Activated CD4-positive, alpha-beta memory T cell treated with anti-CD3 and anti-CD28 coated beads, Interleukin-2, amount 10 ng/mL, durations not matched to agents 7 days and 5 days (primary cell): ENCODE measurements at regions not wholly inside any gene's neighbourhood (a gene's known extent, or its start where the extent isn't known, plus 50 kb on each side); places are given as distances from the start of the nearest gene placed in this dataset.

ENCODE experiments used
- CTCF ChIA-PET: fragments of 350-600 bp; sonication (Branson Sonifier 250); formaldehyde crosslinking; loops from one replicate; lab custom pipeline; 2021; ENCODE audit warnings: antibody characterized with exemption, inconsistent platforms; lab: Charles Lee
- POLR2A ChIA-PET: fragments of 350-600 bp; sonication (Branson Sonifier 250); formaldehyde crosslinking; loops from one replicate; lab custom pipeline; 2021; ENCODE audit warnings: antibody characterized with exemption; lab: Charles Lee
- DNase-seq: peaks from one replicate; pipeline ENCODE4 v3.0.0-alpha.2; 2020
- H3K27ac Mint-ChIP-seq: one replicate; pipeline ENCODE4 v1.8.0; 2021; ENCODE audit warnings: mild to moderate bottlenecking, mixed read lengths
- H3K27me3 Mint-ChIP-seq: one replicate; pipeline ENCODE4 v1.8.0; 2021; ENCODE audit warnings: mixed read lengths
- H3K36me3 Mint-ChIP-seq: one replicate; pipeline ENCODE4 v1.8.0; 2021; ENCODE audit warnings: low read depth, mixed read lengths
- H3K4me1 Mint-ChIP-seq: one replicate; pipeline ENCODE4 v1.8.0; 2021; ENCODE audit warnings: mixed read lengths
- H3K4me3 Mint-ChIP-seq: one replicate; pipeline ENCODE4 v1.8.0; 2021; ENCODE audit warnings: mild to moderate bottlenecking, mixed read lengths
- H3K9me3 Mint-ChIP-seq: one replicate; pipeline ENCODE4 v1.8.0; 2021; ENCODE audit warnings: mixed read lengths

- no peak for DNase-seq
- Mint-ChIP-seq H3K27me3 (no peaks in the 10 kb centered on the region), H3K27ac (no peak overlapping the region), H3K36me3 (no peaks in the 10 kb centered on the region), H3K9me3 (no peaks in the 10 kb centered on the region), H3K4me1 (no peaks in the 10 kb centered on the region), H3K4me3 (no peak overlapping the region)
- ChIA-PET POLR2A (no interaction called here), CTCF (no interaction called here)
These were observed 221.8 kb upstream of the FAM83B start for GRCh38 chr6:54624779-54625178.

DNA sequence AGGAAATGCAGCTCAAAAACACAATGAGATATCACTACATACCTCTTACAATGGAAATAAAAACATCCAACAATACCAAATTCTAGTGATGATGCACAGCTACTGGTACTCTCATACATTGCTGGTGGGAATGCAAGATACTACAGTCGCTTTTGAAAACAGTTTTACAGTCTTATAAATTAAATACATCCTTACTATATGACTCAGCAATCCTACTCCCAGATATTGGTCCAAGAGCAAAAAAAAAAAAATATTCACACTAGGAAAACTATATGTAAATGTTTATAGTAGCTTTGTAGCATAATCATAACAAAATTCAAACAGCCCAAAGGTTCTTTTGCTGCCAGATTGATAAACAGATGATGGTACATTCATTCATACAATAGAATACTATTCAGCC is 217.4 kb upstream of the FAM83B start:
- H3K27ac Mint-ChIP-seq = no peak overlapping the region
- no peaks in the 10 kb centered on the region for H3K27me3 Mint-ChIP-seq

GRCh38 chr6:54632984-54633565 is 213.5 kb upstream of the FAM83B start:
- no peak for DNase-seq
- H3K4me1 Mint-ChIP-seq = no peaks in the 10 kb centered on the region
- no peaks in the 10 kb centered on the region for H3K9me3 Mint-ChIP-seq
- no peak overlapping the region for H3K27ac Mint-ChIP-seq
- H3K4me3 Mint-ChIP-seq = no peak overlapping the region
- CTCF ChIA-PET = no interaction called here
- no peaks in the 10 kb centered on the region for H3K36me3 Mint-ChIP-seq
- no peaks in the 10 kb centered on the region for H3K27me3 Mint-ChIP-seq
- POLR2A ChIA-PET = no interaction called here

More for the DNA sequence above, 217.4 kb upstream of the FAM83B start:
- no peaks in the 10 kb centered on the region for H3K4me1 Mint-ChIP-seq
- H3K4me3 Mint-ChIP-seq = no peak overlapping the region
- no peak for DNase-seq
- no peaks in the 10 kb centered on the region for H3K9me3 Mint-ChIP-seq
- H3K36me3 Mint-ChIP-seq = no peaks in the 10 kb centered on the region
- POLR2A ChIA-PET = no interaction called here
- CTCF ChIA-PET = no interaction called here

DNA sequence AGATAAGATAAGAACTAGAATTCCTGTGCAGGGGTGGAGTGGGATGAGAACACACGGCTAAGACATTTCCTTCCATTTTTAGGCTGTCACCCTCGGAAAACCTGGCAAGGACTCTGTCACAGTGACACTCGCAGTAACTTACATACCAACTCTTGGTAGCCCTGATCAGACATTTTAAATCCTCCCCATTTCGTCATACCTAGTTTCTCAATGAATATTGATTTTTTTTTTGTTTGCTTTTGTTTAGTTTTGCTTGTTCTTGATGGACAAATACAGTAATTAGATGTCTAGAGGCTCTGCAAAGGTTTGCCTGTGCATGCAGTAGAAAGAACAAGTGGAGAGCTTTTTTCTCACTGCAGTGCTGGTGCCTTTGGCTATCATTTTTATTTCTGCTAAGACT is 213.0 kb upstream of the FAM83B start:
- no peak for DNase-seq
- no peaks in the 10 kb centered on the region for H3K36me3 Mint-ChIP-seq
- POLR2A ChIA-PET = no interaction called here
- H3K27me3 Mint-ChIP-seq = no peaks in the 10 kb centered on the region
- no peaks in the 10 kb centered on the region for H3K4me1 Mint-ChIP-seq
- CTCF ChIA-PET = no interaction called here
- H3K27ac Mint-ChIP-seq = no peak overlapping the region
- H3K4me3 Mint-ChIP-seq = no peak overlapping the region
- no peaks in the 10 kb centered on the region for H3K9me3 Mint-ChIP-seq

DNA sequence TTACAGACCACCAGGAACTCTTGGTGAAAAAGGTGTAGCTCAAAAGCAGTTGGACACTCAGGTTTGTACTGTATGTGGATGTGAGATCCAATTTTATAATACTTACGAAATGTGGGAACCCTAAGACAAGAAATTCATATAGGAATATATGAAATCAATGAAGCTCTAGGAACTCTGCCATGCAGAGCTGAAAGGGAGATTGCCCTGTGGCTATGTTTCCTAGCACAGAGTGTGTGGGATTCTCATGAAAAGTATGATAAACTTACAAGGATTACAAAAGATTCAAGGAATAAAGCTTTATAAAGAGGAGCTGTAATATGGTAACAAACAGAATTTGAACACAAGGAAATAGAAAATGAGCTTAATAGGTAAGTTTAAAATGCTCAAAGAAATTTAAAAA is 205.7 kb upstream of the FAM83B start:
- Mint-ChIP-seq H3K27ac (no peak overlapping the region), H3K27me3 (no peaks in the 10 kb centered on the region), H3K4me3 (no peak overlapping the region), H3K9me3 (no peaks in the 10 kb centered on the region), H3K4me1 (no peaks in the 10 kb centered on the region), H3K36me3 (no peaks in the 10 kb centered on the region)
- CTCF ChIA-PET = no interaction called here
- no peak for DNase-seq
- POLR2A ChIA-PET = no interaction called here

DNA sequence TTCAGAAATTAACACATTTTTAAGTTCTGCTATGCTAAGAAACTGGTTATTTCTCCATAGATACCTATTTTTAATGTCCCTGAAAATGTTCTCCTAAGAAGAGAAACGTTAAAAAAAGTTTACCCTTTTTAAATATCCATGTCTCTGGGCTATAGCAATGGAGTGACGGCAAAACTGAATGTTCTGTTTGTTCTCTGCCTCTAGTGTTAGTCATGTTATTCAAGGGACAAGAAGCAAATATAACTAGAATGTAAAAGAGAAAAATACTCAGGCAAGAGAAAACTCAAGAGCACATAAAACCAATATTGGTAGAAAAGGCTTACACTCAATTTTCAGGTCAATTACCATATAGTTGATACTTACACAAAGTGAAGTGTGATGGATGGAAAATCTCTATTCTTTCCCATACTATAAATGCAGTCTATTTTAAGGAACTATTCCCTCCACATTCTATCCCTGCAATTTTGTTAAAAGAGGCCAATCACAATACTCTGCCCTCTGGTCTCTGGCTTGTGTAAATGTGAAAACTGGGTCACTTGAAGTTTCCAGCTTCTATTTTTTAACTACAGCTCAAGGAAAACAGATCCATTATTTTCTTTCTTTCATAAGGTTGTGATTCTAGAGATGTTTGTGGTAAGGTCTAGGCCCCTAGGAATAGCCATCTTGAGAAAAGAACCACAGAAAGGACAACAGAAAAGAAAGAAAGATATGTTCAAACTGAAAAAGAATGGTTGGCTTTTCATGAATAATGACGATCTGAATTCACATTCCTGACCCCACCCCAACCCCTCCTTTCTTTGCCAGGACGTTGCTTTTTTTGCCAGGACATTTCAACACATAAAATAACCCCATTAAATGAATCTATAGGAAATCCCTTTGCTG is 200.3 kb upstream of the FAM83B start:
- Mint-ChIP-seq H3K9me3 (no peaks in the 10 kb centered on the region), H3K27me3 (no peaks in the 10 kb centered on the region), H3K4me3 (no peak overlapping the region), H3K27ac (no peak overlapping the region), H3K36me3 (no peaks in the 10 kb centered on the region), H3K4me1 (no peaks in the 10 kb centered on the region)
- no peak for DNase-seq
- ChIA-PET CTCF (no interaction called here), POLR2A (no interaction called here)

- no peaks in the 10 kb centered on the region for H3K27me3 Mint-ChIP-seq
- DNase-seq = no peak
- no peaks in the 10 kb centered on the region for H3K36me3 Mint-ChIP-seq
- H3K4me3 Mint-ChIP-seq = no peak overlapping the region
- CTCF ChIA-PET = no interaction called here
- H3K4me1 Mint-ChIP-seq = no peaks in the 10 kb centered on the region
- no peak overlapping the region for H3K27ac Mint-ChIP-seq
- no peaks in the 10 kb centered on the region for H3K9me3 Mint-ChIP-seq
- POLR2A ChIA-PET = no interaction called here
These were observed 199.5 kb upstream of the FAM83B start for GRCh38 chr6:54646951-54647664.

GRCh38 chr6:54654381-54654780 is 192.2 kb upstream of the FAM83B start:
- POLR2A ChIA-PET = no interaction called here
- Mint-ChIP-seq H3K9me3 (peaks cover 2% of the 10 kb centered on the region), H3K27me3 (no peaks in the 10 kb centered on the region), H3K4me3 (no peak overlapping the region), H3K36me3 (no peaks in the 10 kb centered on the region), H3K27ac (no peak overlapping the region), H3K4me1 (no peaks in the 10 kb centered on the region)
- DNase-seq = no peak
- CTCF ChIA-PET = no interaction called here

GRCh38 chr6:54655162-54655561 is 191.4 kb upstream of the FAM83B start:
- H3K27me3 Mint-ChIP-seq = no peaks in the 10 kb centered on the region
- POLR2A ChIA-PET = no interaction called here
- no peak for DNase-seq
- no peak overlapping the region for H3K4me3 Mint-ChIP-seq
- no peaks in the 10 kb centered on the region for H3K4me1 Mint-ChIP-seq
- H3K27ac Mint-ChIP-seq = no peak overlapping the region
- peaks cover 2% of the 10 kb centered on the region for H3K9me3 Mint-ChIP-seq
- no peaks in the 10 kb centered on the region for H3K36me3 Mint-ChIP-seq
- CTCF ChIA-PET = no interaction called here

- CTCF ChIA-PET = no interaction called here
- POLR2A ChIA-PET = no interaction called here
- Mint-ChIP-seq H3K4me1 (no peaks in the 10 kb centered on the region), H3K4me3 (no peak overlapping the region), H3K27me3 (no peaks in the 10 kb centered on the region), H3K27ac (no peak overlapping the region), H3K9me3 (peaks cover 8% of the 10 kb centered on the region), H3K36me3 (no peaks in the 10 kb centered on the region)
- no peak for DNase-seq
These were observed 181.3 kb upstream of the FAM83B start for GRCh38 chr6:54665278-54665677.

DNA sequence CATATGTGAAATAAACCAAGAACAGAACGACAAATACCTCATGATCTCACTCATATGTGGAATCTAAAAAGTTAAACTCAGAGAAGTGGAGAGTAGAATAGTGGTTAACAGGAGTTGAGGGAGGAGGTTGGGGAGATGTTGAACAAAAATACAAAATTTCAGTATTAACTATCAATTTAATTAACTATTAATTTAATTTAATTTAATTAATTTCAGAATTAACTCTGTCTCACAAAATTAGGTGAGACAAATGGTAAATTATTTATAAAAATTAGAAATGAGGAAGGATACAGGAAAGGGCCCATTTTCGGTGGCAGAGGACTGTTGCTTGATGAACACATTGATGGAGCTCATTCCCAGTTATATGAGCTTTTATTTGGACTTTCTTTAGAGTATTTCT is 166.0 kb upstream of the FAM83B start:
- Mint-ChIP-seq H3K36me3 (no peaks in the 10 kb centered on the region), H3K27me3 (no peaks in the 10 kb centered on the region), H3K27ac (no peak overlapping the region), H3K4me1 (no peaks in the 10 kb centered on the region), H3K4me3 (no peak overlapping the region), H3K9me3 (peaks cover 8% of the 10 kb centered on the region)
- POLR2A ChIA-PET = no interaction called here
- CTCF ChIA-PET = no interaction called here
- DNase-seq = no peak

DNA sequence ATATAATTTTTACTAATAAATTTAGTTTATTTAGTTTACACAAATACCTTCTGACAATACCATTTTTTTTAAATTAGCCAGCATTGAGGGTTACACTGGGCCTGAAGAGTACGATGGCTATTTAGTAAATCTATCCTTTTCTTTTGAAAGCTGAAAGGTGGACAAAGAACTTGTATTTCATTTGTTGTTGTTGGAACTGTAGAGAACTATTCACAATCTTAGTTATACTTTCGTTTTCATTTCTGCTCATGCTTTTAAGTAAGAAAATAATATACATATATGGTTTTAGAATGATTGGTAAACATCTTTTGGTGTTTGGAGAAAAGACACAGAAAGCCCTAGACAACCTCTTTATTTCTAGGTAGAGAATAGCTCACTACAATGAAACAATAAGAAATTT is 165.3 kb upstream of the FAM83B start:
- no peak overlapping the region for H3K4me3 Mint-ChIP-seq
- peaks cover 8% of the 10 kb centered on the region for H3K9me3 Mint-ChIP-seq
- no peak overlapping the region for H3K27ac Mint-ChIP-seq
- H3K36me3 Mint-ChIP-seq = no peaks in the 10 kb centered on the region
- no peak for DNase-seq
- H3K4me1 Mint-ChIP-seq = no peaks in the 10 kb centered on the region
- H3K27me3 Mint-ChIP-seq = no peaks in the 10 kb centered on the region
- POLR2A ChIA-PET = no interaction called here
- CTCF ChIA-PET = no interaction called here

- no peaks in the 10 kb centered on the region for H3K36me3 Mint-ChIP-seq
- CTCF ChIA-PET = no interaction called here
- no peak for DNase-seq
- no peak overlapping the region for H3K4me3 Mint-ChIP-seq
- peaks cover 8% of the 10 kb centered on the region for H3K9me3 Mint-ChIP-seq
- POLR2A ChIA-PET = no interaction called here
- no peaks in the 10 kb centered on the region for H3K27me3 Mint-ChIP-seq
- no peaks in the 10 kb centered on the region for H3K4me1 Mint-ChIP-seq
- no peak overlapping the region for H3K27ac Mint-ChIP-seq
These were observed 164.6 kb upstream of the FAM83B start for GRCh38 chr6:54681987-54682386.
